Non-pigmented ciliary epithelial cell (primary cell): ENCODE measurements at regions not wholly inside any gene's neighbourhood (a gene's known extent, or its start where the extent isn't known, plus 50 kb on each side); places are given as distances from the start of the nearest gene placed in this dataset.
A peak's percentile ranks its signal among the peaks of the same experiment; 100 is the strongest.

Experiments used
- DNase-seq: peaks from one replicate; pipeline ENCODE4 v3.0.0-alpha.2; 2010; ENCODE audit warnings: low read depth

DNA sequence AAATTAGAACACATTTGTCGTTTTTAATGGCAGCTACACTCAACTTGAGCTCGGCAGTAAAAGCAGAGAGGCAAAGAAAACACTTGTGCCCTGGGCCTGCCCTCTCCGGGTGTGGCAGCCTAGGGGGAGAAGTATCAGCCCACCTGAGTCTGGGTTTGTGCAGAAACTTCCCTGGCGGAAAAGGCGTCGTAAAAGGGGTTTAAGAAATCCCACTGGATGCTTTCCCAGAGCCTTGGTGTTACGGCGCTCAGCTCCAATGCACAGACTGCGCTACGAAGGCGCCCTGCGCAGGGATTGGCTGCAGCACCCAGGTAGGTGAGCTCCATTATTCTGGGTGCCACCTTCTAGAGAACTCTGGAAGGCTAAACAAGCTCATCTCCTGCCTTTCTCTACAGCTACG, 461.5 kb upstream of the NR2F2 start:
- no peak for DNase-seq

- no peak for DNase-seq
These were observed 460.6 kb upstream of the NR2F2 start for GRCh38 chr15:95869920-95870319.

DNA sequence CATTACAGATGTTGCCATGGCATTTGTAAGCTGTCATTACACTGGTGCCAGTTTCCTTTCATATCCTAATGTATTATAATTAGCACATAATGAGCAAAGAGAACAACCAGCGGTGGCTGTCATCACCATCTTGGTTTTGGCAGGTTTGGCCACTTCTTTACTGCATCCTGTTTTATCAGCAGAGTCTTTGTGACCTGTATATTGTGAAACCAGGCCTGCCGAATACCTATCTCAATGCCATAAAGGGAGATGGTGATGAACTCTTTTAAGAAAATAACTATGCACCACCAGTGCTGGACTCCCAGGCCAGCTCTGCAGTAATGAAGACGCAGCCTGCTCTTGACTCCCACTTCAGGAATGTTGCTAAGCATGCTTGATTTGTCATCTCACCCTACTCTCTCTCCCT, 458.1 kb upstream of the NR2F2 start:
- DNase-seq: peak; percentile 63

GRCh38 chr15:95874637-95875036, 455.9 kb upstream of the NR2F2 start:
- no peak for DNase-seq

DNA sequence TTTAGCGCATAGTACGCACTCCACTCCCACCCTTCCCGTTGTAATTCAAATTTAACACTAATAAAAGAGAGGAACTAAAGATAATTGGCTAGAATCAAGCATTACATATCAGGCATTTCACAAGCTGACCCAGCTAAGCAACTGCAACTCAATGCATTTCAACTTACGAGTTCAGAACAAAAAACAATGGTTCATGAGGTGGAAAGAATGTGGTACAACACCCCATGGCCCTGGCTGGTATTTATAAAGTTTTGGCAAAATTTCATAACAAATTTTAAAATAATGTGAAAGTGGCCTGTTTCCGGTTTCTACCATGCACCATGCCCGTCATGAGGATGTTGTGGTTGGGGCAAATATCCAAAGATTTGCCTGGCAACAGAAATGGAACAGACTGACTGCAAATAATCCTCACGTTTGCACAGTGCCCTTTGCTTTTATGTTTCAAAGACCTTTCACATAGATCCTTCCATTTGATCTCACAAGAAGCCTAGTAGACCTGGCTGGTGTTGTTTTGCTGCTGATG, 455.3 kb upstream of the NR2F2 start:
- DNase-seq: no peak

GRCh38 chr15:95880031-95880570, 450.4 kb upstream of the NR2F2 start:
- DNase-seq: no peak

DNA sequence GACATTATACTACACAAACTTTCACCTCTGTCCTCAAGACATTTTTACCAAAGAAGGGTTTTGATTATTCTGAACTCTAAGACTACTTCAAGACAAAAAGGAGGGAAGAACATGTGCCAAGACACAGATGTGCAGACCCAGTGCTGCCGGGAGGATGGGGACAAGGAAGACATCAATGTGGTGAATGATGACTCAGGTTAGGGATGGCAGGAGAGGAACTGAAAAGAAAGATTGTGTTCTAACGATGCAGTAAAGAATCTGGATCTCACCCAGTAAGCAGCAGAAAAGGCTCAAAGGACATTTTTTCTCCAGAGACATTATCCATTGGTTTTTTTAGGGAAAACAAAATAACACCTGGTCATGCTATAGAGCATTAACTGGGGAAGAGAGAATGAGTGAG, 449.9 kb upstream of the NR2F2 start:
- no peak for DNase-seq

GRCh38 chr15:95883064-95883463, 447.4 kb upstream of the NR2F2 start:
- no peak for DNase-seq

GRCh38 chr15:95884276-95884675, 446.2 kb upstream of the NR2F2 start:
- no peak for DNase-seq

GRCh38 chr15:95887666-95888390, 442.7 kb upstream of the NR2F2 start:
- DNase-seq: no peak

DNA sequence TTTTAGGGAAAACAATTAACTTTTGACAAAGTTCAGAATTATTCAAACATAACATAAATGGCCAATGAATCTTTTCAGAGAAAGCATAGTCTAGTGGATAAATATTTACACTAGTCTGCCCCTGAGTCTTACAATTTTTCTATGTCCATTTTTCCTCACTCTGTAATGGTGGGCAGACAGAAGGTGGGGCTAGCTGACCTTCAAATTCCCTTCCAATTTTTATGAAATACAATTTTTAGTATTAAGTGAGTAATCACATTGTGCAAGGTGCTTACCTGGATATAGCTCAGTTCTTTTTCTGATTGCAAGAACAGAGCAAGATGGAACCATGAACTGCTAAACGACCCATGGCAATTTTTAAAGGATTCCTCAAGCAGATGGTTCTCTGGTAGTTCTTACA, 441.7 kb upstream of the NR2F2 start:
- DNase-seq: no peak

GRCh38 chr15:95894407-95894956, 436.0 kb upstream of the NR2F2 start:
- DNase-seq: no peak

DNA sequence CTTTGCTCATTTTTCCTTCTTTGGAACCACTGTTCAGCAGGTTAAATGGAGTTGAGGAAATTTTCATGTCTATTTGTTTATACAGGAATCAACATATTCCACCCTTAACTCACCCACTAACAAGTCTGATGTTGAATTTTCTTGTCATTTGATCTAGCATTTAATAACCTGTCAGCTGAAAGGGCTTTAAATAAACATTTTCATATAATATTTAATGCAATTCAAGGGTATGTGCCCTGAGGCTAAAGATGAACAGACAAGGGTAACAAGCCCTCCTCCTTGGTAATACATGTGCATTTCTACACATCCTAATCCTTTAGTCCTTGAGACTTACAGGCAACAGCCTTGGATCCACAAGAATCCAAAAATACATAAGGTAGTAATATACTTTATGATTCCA, 435.0 kb upstream of the NR2F2 start:
- DNase-seq: no peak

GRCh38 chr15:95897651-95898050, 432.8 kb upstream of the NR2F2 start:
- DNase-seq: no peak

- DNase-seq: no peak
These were observed 431.7 kb upstream of the NR2F2 start for GRCh38 chr15:95898761-95899160.

DNA sequence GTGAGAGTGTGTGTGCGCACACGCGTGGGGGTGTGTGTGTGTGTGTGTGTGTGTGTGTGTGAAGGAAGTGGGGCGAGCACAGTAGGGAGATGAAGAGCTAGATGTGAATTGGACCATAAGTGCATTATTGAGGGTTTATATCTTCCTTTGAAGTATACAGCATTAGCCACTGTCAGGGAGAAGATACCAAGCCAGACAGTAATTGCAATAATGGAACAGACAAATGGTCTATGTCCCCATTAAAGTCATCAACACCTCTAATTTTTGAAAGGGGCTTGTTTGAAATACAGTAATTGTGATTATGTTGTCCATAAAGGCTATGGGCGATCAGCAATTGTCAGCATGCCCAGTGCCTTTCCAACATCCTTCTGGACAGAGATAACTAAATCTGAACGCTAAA, 429.2 kb upstream of the NR2F2 start:
- no peak for DNase-seq

GRCh38 chr15:95902606-95903005, 427.9 kb upstream of the NR2F2 start:
- DNase-seq: no peak

DNA sequence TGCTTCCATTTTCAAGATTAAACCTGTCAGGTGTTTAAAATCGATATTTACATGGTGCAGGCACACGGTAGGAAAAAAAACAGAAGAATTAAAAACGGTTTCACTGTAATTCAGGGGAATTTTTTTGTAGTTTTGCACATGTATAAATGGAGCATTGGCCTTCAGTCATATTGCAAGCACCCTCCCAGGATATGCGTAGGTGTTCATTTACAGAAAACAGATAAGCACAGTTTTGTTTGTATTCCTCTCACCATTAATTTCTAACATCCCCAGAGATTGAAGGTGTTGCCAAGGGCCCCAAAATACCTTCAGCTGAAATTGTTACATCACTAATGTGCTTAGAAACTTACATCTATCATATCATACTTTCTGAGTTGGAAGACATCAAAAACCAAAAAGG, 427.1 kb upstream of the NR2F2 start:
- no peak for DNase-seq

GRCh38 chr15:95910643-95911212, 419.8 kb upstream of the NR2F2 start:
- DNase-seq: no peak

GRCh38 chr15:95911570-95912279, 418.8 kb upstream of the NR2F2 start:
- no peak for DNase-seq

DNA sequence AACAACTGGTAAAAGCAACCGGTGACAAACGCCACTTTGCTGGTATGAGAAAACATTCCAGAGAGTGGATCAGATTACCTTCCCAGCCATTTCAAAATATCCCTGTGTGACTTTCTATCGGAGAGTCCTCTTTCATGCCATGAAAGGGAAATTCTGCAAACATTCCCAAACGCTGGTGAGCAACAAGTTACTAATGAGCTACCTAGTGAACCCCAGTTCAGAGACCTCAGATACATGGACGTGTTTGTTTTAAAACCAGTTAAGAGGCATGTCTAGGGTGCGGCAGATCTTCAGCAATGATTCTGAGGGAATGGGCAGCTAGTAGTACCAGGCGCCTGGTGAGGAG, 418.2 kb upstream of the NR2F2 start:
- no peak for DNase-seq

DNA sequence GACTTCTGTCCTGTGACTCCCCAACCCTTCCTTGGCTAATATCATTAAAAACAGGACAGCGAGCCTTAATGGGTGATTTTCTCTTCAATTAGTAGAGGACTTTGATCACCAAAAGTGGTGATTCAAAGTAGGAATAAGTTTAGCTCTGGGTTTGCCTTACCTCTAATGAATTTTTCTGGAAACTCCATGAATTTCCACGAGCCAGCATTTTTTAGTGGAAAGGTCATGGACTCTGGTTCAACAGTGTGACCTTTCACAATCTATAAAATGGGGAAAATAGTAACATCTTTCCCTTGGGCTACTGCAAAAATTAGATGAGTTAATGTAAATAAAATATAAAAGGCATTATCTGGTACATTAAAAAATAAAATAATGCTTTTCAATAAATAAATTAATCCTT, 417.8 kb upstream of the NR2F2 start:
- DNase-seq: no peak

GRCh38 chr15:95916568-95916967, 413.9 kb upstream of the NR2F2 start:
- no peak for DNase-seq
